Left lung (tissue), 4 donors: ENCODE measurements at regions not wholly inside any gene's neighbourhood (a gene's known extent, or its start where the extent isn't known, plus 50 kb on each side); places are given as distances from the start of the nearest gene placed in this dataset.

ENCODE experiments used
- ATAC-seq: fragments of 200-7000 bp; cut with Tn5 transposase; one replicate; pipeline ENCODE4 v1.9.1; 2020; ENCODE audit warnings: moderate library complexity
- DNase-seq, 4 donors: peaks; one replicate each; pipeline ENCODE4 v3.0.0-alpha.2; 2013 to 2020
- H3K27ac ChIP-seq, 2 donors: fragments of 200-600 bp; sonication (generic) in 1 of 2; one replicate each; pipeline versions ENCODE4 v1.5.0 to v1.8.0; 2020 to 2021
- H3K27me3 ChIP-seq, 2 donors: fragments of 200-600 bp; sonication (generic) in 1 of 2; one replicate each; pipeline versions ENCODE4 v1.5.0 to v1.8.0; 2020 to 2021
- H3K36me3 ChIP-seq, 2 donors: fragments of 200-600 bp; sonication (generic) in 1 of 2; one replicate each; pipeline versions ENCODE4 v1.5.0 to v1.8.0; 2020 to 2021
- H3K4me1 ChIP-seq, 2 donors: fragments of 200-600 bp; one replicate each; pipeline ENCODE4 v1.8.0; 2021
- H3K4me3 ChIP-seq, 2 donors: fragments of 200-600 bp; sonication (generic) in 1 of 2; one replicate each; pipeline versions ENCODE4 v1.5.0 to v1.8.0; 2020 to 2021; ENCODE audit warnings: mild to moderate bottlenecking in 1 of 2
- H3K9me3 ChIP-seq, 2 donors: fragments of 200-600 bp; sonication (generic) in 1 of 2; one replicate each; pipeline versions ENCODE4 v1.5.0 to v1.8.0; 2020 to 2021
- CTCF ChIP-seq, 2 donors: fragments of 200-600 bp; sonication (generic) in 1 of 2; IDR thresholded peaks; one replicate each; pipeline versions ENCODE4 v1.5.0 to v1.8.0; 2021; ENCODE audit warnings: antibody characterized with exemption in 2 of 2
- intact Hi-C, 2 donors: fragments of 100-400 bp; cut with DNase I; formaldehyde crosslinking; loops; one replicate each; pipeline versions ENCODE4 v1.11.2 to v1.14.2; 2022
- donor health status: DM: no; HTN: yes; CAD: no.
- donor health status: DM: no; HTN: no; CAD: no.

- no peak for TF ChIP-seq CTCF (IDR thresholded peaks at IDR 0.05)
- Histone ChIP-seq H3K9me3 (peaks cover 0 to 2% of the 10 kb centered on the region in 2 donors), H3K27me3 (no peaks in the 10 kb centered on the region), H3K4me3 (no peak overlapping the region), H3K36me3 (no peaks in the 10 kb centered on the region), H3K4me1 (no peaks in the 10 kb centered on the region), H3K27ac (no peak overlapping the region)
- no peak for ATAC-seq
- intact Hi-C loops, result no loop called here
- DNase-seq, result no peak
These were observed 152.3 kb upstream of the ANXA10 start for GRCh38 chr4:167939863-167940616.

- Histone ChIP-seq H3K36me3 (no peaks in the 10 kb centered on the region), H3K27me3 (no peaks in the 10 kb centered on the region), H3K4me1 (no peaks in the 10 kb centered on the region), H3K9me3 (no peaks in the 10 kb centered on the region), H3K4me3 (no peak overlapping the region), H3K27ac (no peak overlapping the region)
- no peak for TF ChIP-seq CTCF (IDR thresholded peaks at IDR 0.05)
- intact Hi-C loops, result no loop called here
- no peak for ATAC-seq
- DNase-seq, result no peak
These were observed 148.3 kb upstream of the ANXA10 start for GRCh38 chr4:167943872-167944505.

- Histone ChIP-seq H3K27ac (no peak overlapping the region), H3K9me3 (no peaks in the 10 kb centered on the region), H3K36me3 (no peaks in the 10 kb centered on the region), H3K4me1 (no peaks in the 10 kb centered on the region), H3K27me3 (no peaks in the 10 kb centered on the region), H3K4me3 (no peak overlapping the region)
- no peak for DNase-seq
- no peak for ATAC-seq
- no peak for TF ChIP-seq CTCF (IDR thresholded peaks at IDR 0.05)
- intact Hi-C loops, result no loop called here
These were observed 147.6 kb upstream of the ANXA10 start for GRCh38 chr4:167944721-167945120.

GRCh38 chr4:167955006-167955405, 137.3 kb upstream of the ANXA10 start:
- Histone ChIP-seq H3K9me3 (peaks cover 0 to 36% of the 10 kb centered on the region in 2 donors), H3K4me1 (no peaks in the 10 kb centered on the region), H3K36me3 (no peaks in the 10 kb centered on the region), H3K4me3 (no peak overlapping the region), H3K27ac (no peak overlapping the region), H3K27me3 (no peaks in the 10 kb centered on the region)
- DNase-seq (no peak), ATAC-seq (no peak)
- no peak for TF ChIP-seq CTCF (IDR thresholded peaks at IDR 0.05)
- intact Hi-C loops, result no loop called here

GRCh38 chr4:167956676-167957075, 135.7 kb upstream of the ANXA10 start:
- no peak for TF ChIP-seq CTCF (IDR thresholded peaks at IDR 0.05)
- Histone ChIP-seq H3K36me3 (no peaks in the 10 kb centered on the region), H3K27me3 (no peaks in the 10 kb centered on the region), H3K4me1 (no peaks in the 10 kb centered on the region), H3K4me3 (no peak overlapping the region), H3K9me3 (peaks cover 0 to 33% of the 10 kb centered on the region in 2 donors), H3K27ac (no peak overlapping the region)
- ATAC-seq (no peak), DNase-seq (no peak)
- intact Hi-C loops, result no loop called here
